Activated CD8-positive, alpha-beta T cell treated with anti-CD3 and anti-CD28 coated beads, Interleukin-2, amount 10 ng/mL, durations not matched to agents 7 days and 5 days (primary cell): ENCODE measurements at regions not wholly inside any gene's neighbourhood (a gene's known extent, or its start where the extent isn't known, plus 50 kb on each side); places are given as distances from the start of the nearest gene placed in this dataset.

ENCODE experiments used
- ATAC-seq: fragments of 150-1000 bp; cut with Tn5 transposase; one replicate; pipeline ENCODE4 v1.10.0; 2021; ENCODE audit warnings: moderate library complexity
- CTCF ChIA-PET: fragments of 350-600 bp; sonication (Branson Sonifier 250); formaldehyde crosslinking; loops from one replicate; lab custom pipeline; 2021; ENCODE audit warnings: antibody characterized with exemption; lab: Charles Lee
- POLR2A ChIA-PET: fragments of 350-600 bp; sonication (Branson Sonifier 250); formaldehyde crosslinking; loops from one replicate; lab custom pipeline; 2021; ENCODE audit warnings: antibody characterized with exemption; lab: Charles Lee
- DNase-seq: peaks from one replicate; pipeline ENCODE4 v3.0.0-alpha.2; 2020
- H3K27ac Mint-ChIP-seq: one replicate; pipeline ENCODE4 v1.8.0; 2021; ENCODE audit warnings: mild to moderate bottlenecking, mixed read lengths
- H3K27me3 Mint-ChIP-seq: one replicate; pipeline ENCODE4 v1.8.0; 2021; ENCODE audit warnings: low read depth, mixed read lengths
- H3K36me3 Mint-ChIP-seq: one replicate; pipeline ENCODE4 v1.8.0; 2021; ENCODE audit warnings: low read depth, mixed read lengths
- H3K4me1 Mint-ChIP-seq: one replicate; pipeline ENCODE4 v1.8.0; 2021; ENCODE audit warnings: low read depth, mixed read lengths
- H3K4me3 Mint-ChIP-seq: one replicate; pipeline ENCODE4 v1.8.0; 2021; ENCODE audit warnings: mild to moderate bottlenecking, mixed read lengths
- H3K9me3 Mint-ChIP-seq: one replicate; pipeline ENCODE4 v1.8.0; 2022; ENCODE audit warnings: mixed read lengths; ENCODE audit not compliant: insufficient read depth

GRCh38 chr2:7934476-7934875 lies 747.4 kb upstream of the ID2 start:
- Mint-ChIP-seq H3K27me3 (no peaks in the 10 kb centered on the region), H3K9me3 (no peaks in the 10 kb centered on the region), H3K4me1 (peaks cover 4% of the 10 kb centered on the region), H3K27ac (no peak overlapping the region), H3K4me3 (no peak overlapping the region), H3K36me3 (no peaks in the 10 kb centered on the region)
- DNase-seq (no peak), ATAC-seq (no peak)
- POLR2A ChIA-PET: no interaction called here
- CTCF ChIA-PET: no interaction called here

DNA sequence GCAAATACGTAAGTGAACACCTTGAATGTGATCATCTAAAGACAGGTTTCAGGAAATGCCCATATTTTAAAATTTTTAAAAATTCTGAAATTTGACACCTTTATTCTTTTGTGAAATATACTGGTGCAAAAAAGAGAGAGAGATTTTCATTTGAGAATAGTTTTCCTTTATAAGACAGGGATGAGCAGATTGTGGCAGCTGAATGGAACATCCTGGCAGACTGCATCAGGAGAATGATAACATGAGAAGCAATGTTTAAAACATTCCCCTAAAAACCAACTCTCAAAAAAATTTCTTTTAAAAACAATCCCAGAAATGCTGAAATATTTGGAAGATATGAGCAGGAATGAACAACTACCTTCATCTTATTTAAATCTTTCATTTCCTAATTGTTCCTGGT lies 744.8 kb upstream of the ID2 start:
- DNase-seq (no peak), ATAC-seq (no peak)
- H3K27me3 Mint-ChIP-seq: no peaks in the 10 kb centered on the region
- no peak overlapping the region for H3K4me3 Mint-ChIP-seq
- no peaks in the 10 kb centered on the region for H3K36me3 Mint-ChIP-seq
- no peaks in the 10 kb centered on the region for H3K9me3 Mint-ChIP-seq
- CTCF ChIA-PET: no interaction called here
- H3K4me1 Mint-ChIP-seq: no peaks in the 10 kb centered on the region
- POLR2A ChIA-PET: no interaction called here
- H3K27ac Mint-ChIP-seq: no peak overlapping the region

DNA sequence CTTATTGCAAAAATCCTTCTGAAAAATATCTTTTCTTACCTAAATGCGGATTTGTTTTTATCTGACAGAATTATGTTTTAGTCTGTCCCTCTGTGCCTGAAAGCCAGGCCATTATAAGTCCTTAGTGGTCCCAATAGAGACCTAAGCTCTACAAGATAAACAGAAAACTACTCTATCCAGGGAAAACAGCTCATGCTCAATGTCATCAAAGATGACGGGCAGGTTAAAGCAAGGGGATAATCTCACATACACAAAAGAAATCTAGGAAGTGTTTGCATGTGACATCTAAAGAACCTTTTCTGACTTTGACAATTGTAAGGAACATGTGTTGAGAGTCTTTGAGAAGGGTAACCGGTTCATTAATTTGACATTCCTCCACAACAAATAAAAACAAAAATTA lies 741.1 kb upstream of the ID2 start:
- CTCF ChIA-PET: no interaction called here
- H3K36me3 Mint-ChIP-seq: no peaks in the 10 kb centered on the region
- no peak overlapping the region for H3K27ac Mint-ChIP-seq
- no peaks in the 10 kb centered on the region for H3K4me1 Mint-ChIP-seq
- no peaks in the 10 kb centered on the region for H3K9me3 Mint-ChIP-seq
- POLR2A ChIA-PET: no interaction called here
- DNase-seq: no peak
- H3K27me3 Mint-ChIP-seq: no peaks in the 10 kb centered on the region
- ATAC-seq: no peak
- H3K4me3 Mint-ChIP-seq: no peak overlapping the region

- ATAC-seq: no peak
- H3K9me3 Mint-ChIP-seq: no peaks in the 10 kb centered on the region
- no peak overlapping the region for H3K4me3 Mint-ChIP-seq
- no peaks in the 10 kb centered on the region for H3K4me1 Mint-ChIP-seq
- ChIA-PET CTCF (interaction anchor here (1.4 kb wide), 1 partner anchor 740 kb away, joined by 3 read pairs; no protein-coding TSS in a partner anchor), POLR2A (no interaction called here)
- no peaks in the 10 kb centered on the region for H3K36me3 Mint-ChIP-seq
- no peaks in the 10 kb centered on the region for H3K27me3 Mint-ChIP-seq
- no peak overlapping the region for H3K27ac Mint-ChIP-seq
- no peak for DNase-seq
Observed at GRCh38 chr2:7943446-7943845, 738.4 kb upstream of the ID2 start.

DNA sequence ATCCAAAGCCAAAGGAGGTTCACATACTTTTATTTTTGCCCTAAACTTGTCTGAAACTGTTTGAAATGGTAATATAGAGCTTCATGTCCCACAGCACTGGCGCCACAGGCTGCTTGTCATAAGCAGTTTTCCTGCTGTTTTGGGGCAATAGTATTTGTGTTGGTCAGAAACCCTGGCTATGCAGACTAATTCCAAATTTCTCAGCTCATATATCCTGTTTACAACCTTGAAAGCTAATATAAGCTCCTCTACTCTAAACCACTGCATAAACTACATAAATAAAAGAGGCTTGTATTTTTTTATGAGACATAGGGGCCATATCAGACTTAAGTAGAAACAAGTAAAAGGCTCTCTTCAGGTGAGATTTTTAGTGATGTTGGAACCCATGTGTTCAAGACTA lies 736.8 kb upstream of the ID2 start:
- POLR2A ChIA-PET: no interaction called here

GRCh38 chr2:7950035-7950612 lies 731.7 kb upstream of the ID2 start:
- POLR2A ChIA-PET: no interaction called here
- H3K27ac Mint-ChIP-seq: no peak overlapping the region
- CTCF ChIA-PET: no interaction called here
- no peaks in the 10 kb centered on the region for H3K27me3 Mint-ChIP-seq
- no peak overlapping the region for H3K4me3 Mint-ChIP-seq
- no peaks in the 10 kb centered on the region for H3K9me3 Mint-ChIP-seq
- no peak for ATAC-seq
- H3K36me3 Mint-ChIP-seq: no peaks in the 10 kb centered on the region
- DNase-seq: no peak
- H3K4me1 Mint-ChIP-seq: no peaks in the 10 kb centered on the region

More for the DNA sequence above, 736.8 kb upstream of the ID2 start:
- CTCF ChIA-PET: no interaction called here
- Mint-ChIP-seq H3K4me3 (no peak overlapping the region), H3K27ac (no peak overlapping the region), H3K9me3 (no peaks in the 10 kb centered on the region), H3K27me3 (no peaks in the 10 kb centered on the region), H3K4me1 (no peaks in the 10 kb centered on the region), H3K36me3 (no peaks in the 10 kb centered on the region)
- ATAC-seq: no peak
- no peak for DNase-seq

DNA sequence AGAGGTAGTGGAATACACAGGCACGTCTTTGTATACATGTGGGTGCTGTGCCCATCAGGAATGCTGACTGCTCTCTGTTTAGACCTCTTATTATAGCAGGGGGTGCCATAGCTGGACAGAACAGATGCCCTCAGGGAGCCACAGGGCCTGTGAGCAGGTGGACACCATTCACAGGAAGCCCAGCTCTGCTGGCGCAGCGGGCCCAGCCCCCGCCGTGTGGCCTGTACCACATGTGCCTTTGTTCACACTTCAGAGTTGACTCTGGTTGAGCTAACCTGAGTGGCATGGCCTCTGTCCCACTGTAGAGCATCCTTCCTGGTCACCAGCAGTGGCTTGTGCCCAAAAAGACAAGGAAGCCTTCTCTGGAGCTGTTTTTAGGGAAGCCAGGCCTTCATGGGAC lies 730.9 kb upstream of the ID2 start:
- CTCF ChIA-PET: no interaction called here
- no peaks in the 10 kb centered on the region for H3K9me3 Mint-ChIP-seq

GRCh38 chr2:7951490-7951889 lies 730.4 kb upstream of the ID2 start:
- ATAC-seq: no peak
- ChIA-PET POLR2A (no interaction called here), CTCF (no interaction called here)
- Mint-ChIP-seq H3K27ac (no peak overlapping the region), H3K36me3 (no peaks in the 10 kb centered on the region), H3K9me3 (no peaks in the 10 kb centered on the region), H3K27me3 (peaks cover 3% of the 10 kb centered on the region), H3K4me1 (no peaks in the 10 kb centered on the region), H3K4me3 (no peak overlapping the region)
- DNase-seq: no peak

More for the DNA sequence above, 730.9 kb upstream of the ID2 start:
- DNase-seq (no peak), ATAC-seq (no peak)
- Mint-ChIP-seq H3K4me1 (no peaks in the 10 kb centered on the region), H3K27ac (no peak overlapping the region), H3K36me3 (no peaks in the 10 kb centered on the region), H3K4me3 (no peak overlapping the region), H3K27me3 (peaks cover under 1% of the 10 kb centered on the region)
- POLR2A ChIA-PET: no interaction called here

- no peaks in the 10 kb centered on the region for H3K36me3 Mint-ChIP-seq
- no peak overlapping the region for H3K27ac Mint-ChIP-seq
- POLR2A ChIA-PET: no interaction called here
- no peaks in the 10 kb centered on the region for H3K4me1 Mint-ChIP-seq
- no peaks in the 10 kb centered on the region for H3K9me3 Mint-ChIP-seq
- CTCF ChIA-PET: interaction anchor here (1.5 kb wide), 1 partner anchor 19 kb away, joined by 5 read pairs; no protein-coding TSS in a partner anchor
- H3K27me3 Mint-ChIP-seq: peaks cover 3% of the 10 kb centered on the region
- no peak for DNase-seq
- no peak overlapping the region for H3K4me3 Mint-ChIP-seq
- no peak for ATAC-seq
Observed at GRCh38 chr2:7952046-7952745, 729.7 kb upstream of the ID2 start.

DNA sequence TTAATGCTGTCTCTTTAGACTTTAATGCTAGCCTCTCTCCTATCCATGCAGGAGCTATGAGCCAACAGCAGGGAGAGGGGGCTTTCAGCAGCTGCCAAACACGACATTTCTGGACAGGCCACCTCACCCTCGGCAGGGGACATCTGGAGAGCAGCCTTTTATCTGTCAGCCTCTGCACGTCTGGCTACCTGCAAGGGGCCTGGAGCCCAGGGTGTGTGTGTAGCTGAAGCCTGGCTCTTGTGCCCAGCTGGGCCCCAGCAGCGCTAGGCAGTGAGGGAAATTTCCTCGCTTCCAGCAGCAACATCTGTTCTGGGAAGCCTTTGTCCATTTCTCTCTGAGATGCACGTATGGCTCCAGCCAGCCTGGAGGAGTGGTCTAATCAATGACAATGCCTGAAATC lies 728.7 kb upstream of the ID2 start:
- ATAC-seq: no peak
- Mint-ChIP-seq H3K27me3 (peaks cover 3% of the 10 kb centered on the region), H3K9me3 (no peaks in the 10 kb centered on the region), H3K4me3 (no peak overlapping the region), H3K27ac (no peak overlapping the region), H3K4me1 (no peaks in the 10 kb centered on the region), H3K36me3 (no peaks in the 10 kb centered on the region)
- CTCF ChIA-PET: interaction anchor here (1.5 kb wide), 1 partner anchor 18 kb away, joined by 5 read pairs; no protein-coding TSS in a partner anchor
- POLR2A ChIA-PET: no interaction called here
- no peak for DNase-seq

- ATAC-seq (no peak), DNase-seq (no peak)
- Mint-ChIP-seq H3K27ac (no peak overlapping the region), H3K4me1 (no peaks in the 10 kb centered on the region), H3K4me3 (no peak overlapping the region), H3K9me3 (no peaks in the 10 kb centered on the region), H3K36me3 (no peaks in the 10 kb centered on the region), H3K27me3 (peaks cover 3% of the 10 kb centered on the region)
- POLR2A ChIA-PET: no interaction called here
- CTCF ChIA-PET: no interaction called here
Observed at GRCh38 chr2:7954234-7954633, 727.6 kb upstream of the ID2 start.

DNA sequence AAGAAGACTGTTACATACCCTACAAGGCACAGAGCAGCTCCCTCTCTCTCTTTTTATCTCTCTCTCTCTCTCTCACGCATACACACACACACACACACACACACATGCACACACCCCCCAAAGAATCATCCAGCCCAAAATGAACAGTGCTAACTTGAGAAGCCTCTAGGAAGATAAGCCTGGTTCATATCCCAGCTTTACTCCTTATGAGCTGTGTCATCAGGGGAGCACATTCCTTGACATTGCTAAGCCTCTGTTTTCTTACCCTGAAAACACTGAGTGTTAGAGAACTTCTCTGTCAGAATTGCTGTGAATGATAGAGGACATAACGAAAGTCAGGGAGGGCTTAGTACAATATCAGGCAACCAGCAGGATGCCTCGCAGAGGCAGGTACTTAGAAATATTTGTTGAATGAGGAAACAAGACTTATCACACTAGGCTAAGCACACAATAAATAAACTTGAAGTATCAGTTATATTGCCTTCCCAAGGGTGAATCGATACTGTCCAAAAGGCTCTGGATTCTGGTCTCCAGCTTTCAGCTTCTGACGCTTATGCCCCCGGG lies 725.6 kb upstream of the ID2 start:
- no peak overlapping the region for H3K27ac Mint-ChIP-seq
- peaks cover 3% of the 10 kb centered on the region for H3K27me3 Mint-ChIP-seq
- POLR2A ChIA-PET: no interaction called here
- H3K36me3 Mint-ChIP-seq: no peaks in the 10 kb centered on the region
- H3K4me3 Mint-ChIP-seq: no peak overlapping the region
- CTCF ChIA-PET: no interaction called here
- no peaks in the 10 kb centered on the region for H3K4me1 Mint-ChIP-seq
- no peak for ATAC-seq
- H3K9me3 Mint-ChIP-seq: no peaks in the 10 kb centered on the region
- no peak for DNase-seq
